Iris pigment epithelial cell (primary cell): ENCODE measurements at regions not wholly inside any gene's neighbourhood (a gene's known extent, or its start where the extent isn't known, plus 50 kb on each side); places are given as distances from the start of the nearest gene placed in this dataset.

Experiments
- DNase-seq: peaks from one replicate; pipeline ENCODE4 v3.0.0-alpha.2; 2011; ENCODE audit warnings: low read depth

GRCh38 chr14:104371031-104371430 lies 208.5 kb upstream of the C14orf180 start:
- no peak for DNase-seq

- no peak for DNase-seq
Observed at GRCh38 chr14:104371917-104372316, 207.6 kb upstream of the C14orf180 start.

GRCh38 chr14:104372390-104373054 lies 207.0 kb upstream of the C14orf180 start:
- DNase-seq = no peak

- no peak for DNase-seq
Observed at GRCh38 chr14:104373055-104373854, 206.3 kb upstream of the C14orf180 start.

GRCh38 chr14:104373855-104374717 lies 205.5 kb upstream of the C14orf180 start:
- DNase-seq = no peak

- no peak for DNase-seq
Observed at GRCh38 chr14:104374718-104375080, 204.9 kb upstream of the C14orf180 start.

- no peak for DNase-seq
Observed at GRCh38 chr14:104375551-104376201, 203.9 kb upstream of the C14orf180 start.

- DNase-seq = no peak
Observed at GRCh38 chr14:104376202-104377140, 203.1 kb upstream of the C14orf180 start.

GRCh38 chr14:104377256-104377655 lies 202.3 kb upstream of the C14orf180 start:
- DNase-seq = no peak

- no peak for DNase-seq
Observed at GRCh38 chr14:104378698-104379113, 200.9 kb upstream of the C14orf180 start.

GRCh38 chr14:104382361-104383087 lies 197.0 kb upstream of the C14orf180 start:
- no peak for DNase-seq

GRCh38 chr14:104383088-104383995 lies 196.2 kb upstream of the C14orf180 start:
- no peak for DNase-seq

GRCh38 chr14:104383996-104384775 lies 195.4 kb upstream of the C14orf180 start:
- DNase-seq = no peak

GRCh38 chr14:104384776-104385071 lies 194.8 kb upstream of the C14orf180 start:
- DNase-seq = no peak

GRCh38 chr14:104385111-104385510 lies 194.5 kb upstream of the C14orf180 start:
- no peak for DNase-seq

GRCh38 chr14:104385531-104386101 lies 193.9 kb upstream of the C14orf180 start:
- DNase-seq = no peak

GRCh38 chr14:104386151-104386841 lies 193.3 kb upstream of the C14orf180 start:
- no peak for DNase-seq
